ENCODE measurements at regions not wholly inside any gene's neighbourhood (a gene's known extent, or its start where the extent isn't known, plus 50 kb on each side); places are given as distances from the start of the nearest gene placed in this dataset.

DNA sequence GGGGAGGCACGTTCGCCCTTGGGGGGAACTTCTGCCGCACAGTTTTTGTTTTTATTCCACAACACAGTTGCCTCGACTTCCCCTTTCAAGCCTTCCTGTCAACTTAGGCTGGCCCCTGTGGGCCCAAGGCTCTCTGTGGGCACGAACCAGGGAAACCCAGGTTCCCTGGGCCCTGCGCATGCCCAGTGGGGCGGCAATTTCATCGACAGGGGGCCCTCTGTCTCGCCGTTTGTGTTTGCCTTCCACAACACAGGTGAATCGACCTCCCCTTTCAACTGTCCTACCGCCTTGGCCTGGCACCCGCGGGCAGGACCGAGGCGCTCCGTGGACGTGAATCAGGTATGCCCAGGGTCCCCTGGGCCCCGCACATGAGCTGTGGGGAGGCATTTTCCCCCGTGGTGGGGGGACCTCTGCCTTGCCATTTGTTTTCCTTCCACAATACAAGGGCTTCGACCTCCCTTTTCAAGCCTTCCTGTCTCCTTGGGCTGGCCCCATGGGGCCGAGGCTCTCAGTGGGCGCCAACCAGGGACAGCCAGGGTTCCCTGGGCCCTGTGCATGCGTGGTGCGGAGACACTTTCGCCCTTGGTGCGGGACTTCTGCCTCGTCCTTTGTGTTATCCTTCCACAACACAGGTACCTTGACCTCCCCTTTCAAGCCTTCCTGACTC lies 354.0 kb downstream of the ALG10 start (continued):
- no peak for TF ChIP-seq E2F8 (IDR thresholded peaks at IDR 0.05; ENCODE audit: low read depth, partially characterized antibody)
- no peak for TF ChIP-seq FOS (IDR thresholded peaks at IDR 0.05; ENCODE audit: borderline replicate concordance, extremely low read depth, insufficient read length)
- TF ChIP-seq USF1 (IDR thresholded peaks at IDR 0.05; ENCODE audit: borderline replicate concordance, extremely low read length, insufficient read depth, low read depth, low read length): no peak
- no peak for TF ChIP-seq TBL1XR1 (IDR thresholded peaks at IDR 0.05; ENCODE audit: low read depth, low read length)

- FAIRE-seq: no peak
- CTCF ChIA-PET: no interaction called here
- TF ChIP-seq NR2C1 (IDR thresholded peaks at IDR 0.05) (no peak), NFYB (IDR thresholded peaks at IDR 0.05; ENCODE audit: insufficient read depth, low read depth, low read length) (no peak), NR2C2 (IDR thresholded peaks at IDR 0.05; ENCODE audit: borderline replicate concordance, control insufficient read depth, insufficient read length, low read depth) (no peak), EP300 (IDR thresholded peaks at IDR 0.05; ENCODE audit: borderline replicate concordance in 1 of 2, control insufficient read depth in 1 of 2, low read depth in 2 of 2, low read length in 2 of 2) (no peak), RB1 (IDR thresholded peaks at IDR 0.05; ENCODE audit: borderline replicate concordance) (no peak), HDAC6 (IDR thresholded peaks at IDR 0.05; ENCODE audit: unreplicated experiment) (no peak), SUZ12 (IDR thresholded peaks at IDR 0.05; ENCODE audit: unreplicated experiment) (no peak)
- TF ChIP-seq, protein P1, sequence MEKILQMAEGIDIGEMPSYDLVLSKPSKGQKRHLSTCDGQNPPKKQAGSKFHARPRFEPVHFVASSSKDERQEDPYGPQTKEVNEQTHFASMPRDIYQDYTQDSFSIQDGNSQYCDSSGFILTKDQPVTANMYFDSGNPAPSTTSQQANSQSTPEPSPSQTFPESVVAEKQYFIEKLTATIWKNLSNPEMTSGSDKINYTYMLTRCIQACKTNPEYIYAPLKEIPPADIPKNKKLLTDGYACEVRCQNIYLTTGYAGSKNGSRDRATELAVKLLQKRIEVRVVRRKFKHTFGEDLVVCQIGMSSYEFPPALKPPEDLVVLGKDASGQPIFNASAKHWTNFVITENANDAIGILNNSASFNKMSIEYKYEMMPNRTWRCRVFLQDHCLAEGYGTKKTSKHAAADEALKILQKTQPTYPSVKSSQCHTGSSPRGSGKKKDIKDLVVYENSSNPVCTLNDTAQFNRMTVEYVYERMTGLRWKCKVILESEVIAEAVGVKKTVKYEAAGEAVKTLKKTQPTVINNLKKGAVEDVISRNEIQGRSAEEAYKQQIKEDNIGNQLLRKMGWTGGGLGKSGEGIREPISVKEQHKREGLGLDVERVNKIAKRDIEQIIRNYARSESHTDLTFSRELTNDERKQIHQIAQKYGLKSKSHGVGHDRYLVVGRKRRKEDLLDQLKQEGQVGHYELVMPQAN (conservative IDR thresholded peaks at IDR 0.05): no peak
- TF ChIP-seq, protein P2, sequence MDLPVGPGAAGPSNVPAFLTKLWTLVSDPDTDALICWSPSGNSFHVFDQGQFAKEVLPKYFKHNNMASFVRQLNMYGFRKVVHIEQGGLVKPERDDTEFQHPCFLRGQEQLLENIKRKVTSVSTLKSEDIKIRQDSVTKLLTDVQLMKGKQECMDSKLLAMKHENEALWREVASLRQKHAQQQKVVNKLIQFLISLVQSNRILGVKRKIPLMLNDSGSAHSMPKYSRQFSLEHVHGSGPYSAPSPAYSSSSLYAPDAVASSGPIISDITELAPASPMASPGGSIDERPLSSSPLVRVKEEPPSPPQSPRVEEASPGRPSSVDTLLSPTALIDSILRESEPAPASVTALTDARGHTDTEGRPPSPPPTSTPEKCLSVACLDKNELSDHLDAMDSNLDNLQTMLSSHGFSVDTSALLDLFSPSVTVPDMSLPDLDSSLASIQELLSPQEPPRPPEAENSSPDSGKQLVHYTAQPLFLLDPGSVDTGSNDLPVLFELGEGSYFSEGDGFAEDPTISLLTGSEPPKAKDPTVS (IDR thresholded peaks at IDR 0.05; ENCODE audit: low read depth, low read length): no peak
Observed at GRCh38 chr12:34377243-34378035, 355.1 kb downstream of the ALG10 start.

More at GRCh38 chr12:34377243-34378035, 355.1 kb downstream of the ALG10 start:
- SMC1A ChIA-PET (ENCODE audit: uncharacterized antibody, unreplicated experiment): no interaction called here
- in situ Hi-C loops (cut with MboI) (loop anchor here (25.0 kb wide), 1 partner anchor 90 kb away; no protein-coding TSS in a partner anchor), intact Hi-C loops (cut with micrococcal nuclease; ENCODE audit: unreplicated experiment) (no loop called here)
- BruUV-seq (replicated peaks): no TSS peak
- no peaks in the 10 kb centered on the region for H4K20me1 ChIP-seq (ENCODE audit: control insufficient read depth, insufficient read depth)
- peaks cover 2% of the 10 kb centered on the region; the same call in 1 of the 3 replicates for H3K9me3 ChIP-seq (replicated peaks; ENCODE audit: control insufficient read depth, insufficient read depth, low read length)
- no peaks in the 10 kb centered on the region for H3K36me3 ChIP-seq (ENCODE audit: control insufficient read depth in 2 of 2, insufficient read depth in 2 of 2, low read length in 1 of 2)
- no peak overlapping the region for H3K9ac ChIP-seq (ENCODE audit: control insufficient read depth, insufficient read depth, low read length)
- DNase-seq (ENCODE audit: low read depth, low spot score) (no peak), ATAC-seq (no peak)
- no peak overlapping the region for H3K4me2 ChIP-seq (ENCODE audit: control insufficient read depth, insufficient read depth)
- H2AFZ ChIP-seq (ENCODE audit: control insufficient read depth, low read depth, low read length): no peak overlapping the region
- RAD21 ChIA-PET (ENCODE audit: unreplicated experiment): no interaction called here
- no peaks in the 10 kb centered on the region for H3K27me3 ChIP-seq (replicated peaks in 1 of 2; ENCODE audit: control insufficient read depth in 2 of 2, insufficient read depth in 2 of 2, low read length in 1 of 2)
- WGBS (ENCODE audit: insufficient coverage, insufficient replicate concordance, low lambda C conversion rate, missing lambda C conversion rate): 39% methylated on average over 34 of the region's 35 CpGs
- H3K4me3 ChIP-seq: no peak overlapping the region
- no peaks in the 10 kb centered on the region for H3K4me1 ChIP-seq (ENCODE audit: control insufficient read depth, insufficient read depth, low read length)
- H3K27ac ChIP-seq (ENCODE audit: control insufficient read depth, insufficient read depth): no peak overlapping the region
- POLR2A ChIA-PET: no interaction called here
- H3K79me2 ChIP-seq (ENCODE audit: control insufficient read depth, insufficient read depth, low read length): no peaks in the 10 kb centered on the region
